Panc1 (cell line): ENCODE measurements at regions not wholly inside any gene's neighbourhood (a gene's known extent, or its start where the extent isn't known, plus 50 kb on each side); places are given as distances from the start of the nearest gene placed in this dataset.

Experiments used
- CTCF ChIP-seq: fragments of 450-650 bp; IDR thresholded peaks from 2 replicates; pipeline ENCODE4 v1.5.1; 2017; ENCODE audit warnings: mild to moderate bottlenecking
- POLR2AphosphoS5 ChIP-seq: IDR thresholded peaks from 2 replicates; pipeline ENCODE4 v1.6.1; 2012; ENCODE audit warnings: mild to moderate bottlenecking, low read depth, low read length, moderate library complexity
- SIN3A ChIP-seq: IDR thresholded peaks from 2 replicates; pipeline ENCODE4 v1.6.1; 2012; ENCODE audit warnings: low read depth, mild to moderate bottlenecking, low read length, moderate library complexity, borderline replicate concordance; ENCODE audit not compliant: insufficient read depth

- TF ChIP-seq CTCF (no peak), SIN3A (no peak), POLR2AphosphoS5 (no peak)
Observed at GRCh38 chr10:55497893-55498499, 697.0 kb upstream of the PCDH15 start.
